ENCODE measurements at regions not wholly inside any gene's neighbourhood (a gene's known extent, or its start where the extent isn't known, plus 50 kb on each side); places are given as distances from the start of the nearest gene placed in this dataset.
A peak's percentile ranks its signal among the peaks of the same experiment; 100 is the strongest.

DNA sequence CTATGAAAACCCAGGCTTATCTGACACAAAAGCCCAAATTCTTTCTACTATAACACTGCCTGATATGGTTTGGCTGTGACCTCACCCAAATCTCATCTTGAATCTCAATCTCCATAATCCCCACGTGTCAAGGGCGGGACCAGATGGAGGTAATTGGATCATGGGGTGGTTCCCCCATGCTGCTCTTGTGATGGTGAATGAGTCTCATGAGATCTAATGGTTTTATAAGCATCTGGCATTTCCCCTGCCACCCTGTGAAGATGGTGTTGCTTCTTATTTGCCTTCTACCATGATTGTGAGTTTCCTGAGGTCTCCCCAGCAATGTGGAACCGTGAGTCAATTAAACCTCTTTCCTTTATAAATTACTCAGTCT is 123.3 kb upstream of the USP24 start:
- Histone ChIP-seq H3K27ac (no peak overlapping the region), H3K36me3 (no peaks in the 10 kb centered on the region), H3K27me3 (replicated peaks in 1 of 7) (no peaks in the 10 kb centered on the region), H3K4me3 (no peak overlapping the region), H3K9me3 (peaks cover 0 to 13% (median 8%) of the 10 kb centered on the region in 8 donors), H3K4me1 (peaks cover 0 to 13% (median 4%) of the 10 kb centered on the region in 6 donors)
- TF ChIP-seq, protein P1, sequence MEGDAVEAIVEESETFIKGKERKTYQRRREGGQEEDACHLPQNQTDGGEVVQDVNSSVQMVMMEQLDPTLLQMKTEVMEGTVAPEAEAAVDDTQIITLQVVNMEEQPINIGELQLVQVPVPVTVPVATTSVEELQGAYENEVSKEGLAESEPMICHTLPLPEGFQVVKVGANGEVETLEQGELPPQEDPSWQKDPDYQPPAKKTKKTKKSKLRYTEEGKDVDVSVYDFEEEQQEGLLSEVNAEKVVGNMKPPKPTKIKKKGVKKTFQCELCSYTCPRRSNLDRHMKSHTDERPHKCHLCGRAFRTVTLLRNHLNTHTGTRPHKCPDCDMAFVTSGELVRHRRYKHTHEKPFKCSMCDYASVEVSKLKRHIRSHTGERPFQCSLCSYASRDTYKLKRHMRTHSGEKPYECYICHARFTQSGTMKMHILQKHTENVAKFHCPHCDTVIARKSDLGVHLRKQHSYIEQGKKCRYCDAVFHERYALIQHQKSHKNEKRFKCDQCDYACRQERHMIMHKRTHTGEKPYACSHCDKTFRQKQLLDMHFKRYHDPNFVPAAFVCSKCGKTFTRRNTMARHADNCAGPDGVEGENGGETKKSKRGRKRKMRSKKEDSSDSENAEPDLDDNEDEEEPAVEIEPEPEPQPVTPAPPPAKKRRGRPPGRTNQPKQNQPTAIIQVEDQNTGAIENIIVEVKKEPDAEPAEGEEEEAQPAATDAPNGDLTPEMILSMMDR (IDR thresholded peaks at IDR 0.05 in 8 of 11, conservative IDR thresholded peaks at IDR 0.05 in 3 of 11) = no peak
- no peak for TF ChIP-seq POLR2AphosphoS5 (IDR thresholded peaks at IDR 0.05)
- TF ChIP-seq POLR2A (IDR thresholded peaks at IDR 0.05) = no peak
- 63 to 79% (median 68%) methylated on average over 3 of the region's 3 CpGs for WGBS, 5 donors
- intact Hi-C loops (cut with DNase I; ENCODE audit: low total_unique reads) = no loop called here
- no peak for DNase-seq

DNA sequence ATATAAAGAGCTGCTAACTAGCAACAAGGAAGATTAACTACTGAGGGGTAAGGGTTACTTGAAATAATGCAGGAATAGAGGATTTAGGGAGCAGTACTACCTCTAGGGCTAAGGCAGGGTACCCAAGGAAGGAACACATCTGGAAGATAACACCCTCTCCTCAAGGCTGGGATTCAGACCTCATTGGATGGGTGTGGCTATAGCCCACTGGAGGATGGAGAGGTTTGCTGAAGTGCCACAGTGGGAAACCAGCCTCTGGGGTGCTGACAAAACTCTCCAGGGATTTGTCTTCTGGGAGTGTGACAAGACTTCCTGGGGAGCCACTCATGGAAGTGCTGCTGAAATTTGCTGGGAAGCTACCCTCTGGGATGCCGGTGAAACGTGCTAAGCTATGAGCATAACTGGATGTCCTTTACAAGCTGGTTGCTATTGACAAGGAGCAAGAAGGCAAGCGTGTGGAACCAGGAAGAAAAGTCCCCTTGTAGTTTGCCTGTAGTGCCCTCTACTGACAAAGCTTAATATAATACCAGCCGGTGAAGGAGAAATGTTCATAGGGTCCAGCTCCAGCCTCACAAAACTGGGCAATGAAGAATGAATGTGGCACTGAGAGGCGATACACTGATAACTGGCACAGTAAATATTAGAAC is 122.8 kb upstream of the USP24 start:
- TF ChIP-seq POLR2AphosphoS5 (IDR thresholded peaks at IDR 0.05) = no peak
- no peak for TF ChIP-seq POLR2A (IDR thresholded peaks at IDR 0.05)
- TF ChIP-seq, protein P1 (IDR thresholded peaks at IDR 0.05 in 8 of 11, conservative IDR thresholded peaks at IDR 0.05 in 3 of 11) = peak in 7 of 11 experiments; percentile 34 to 60 (median 43)
- Histone ChIP-seq H3K4me3 (no peak overlapping the region), H3K27me3 (replicated peaks in 1 of 7) (no peaks in the 10 kb centered on the region), H3K9me3 (peaks cover 0 to 13% (median 8%) of the 10 kb centered on the region in 8 donors), H3K27ac (no peak overlapping the region), H3K36me3 (no peaks in the 10 kb centered on the region), H3K4me1 (peaks cover 0 to 18% (median 4%) of the 10 kb centered on the region in 6 donors)
- 45 to 64% (median 58%) methylated on average over 5 of the region's 5 CpGs for WGBS, 5 donors
- intact Hi-C loops (cut with DNase I; ENCODE audit: low total_unique reads) = no loop called here
- no peak for DNase-seq

DNA sequence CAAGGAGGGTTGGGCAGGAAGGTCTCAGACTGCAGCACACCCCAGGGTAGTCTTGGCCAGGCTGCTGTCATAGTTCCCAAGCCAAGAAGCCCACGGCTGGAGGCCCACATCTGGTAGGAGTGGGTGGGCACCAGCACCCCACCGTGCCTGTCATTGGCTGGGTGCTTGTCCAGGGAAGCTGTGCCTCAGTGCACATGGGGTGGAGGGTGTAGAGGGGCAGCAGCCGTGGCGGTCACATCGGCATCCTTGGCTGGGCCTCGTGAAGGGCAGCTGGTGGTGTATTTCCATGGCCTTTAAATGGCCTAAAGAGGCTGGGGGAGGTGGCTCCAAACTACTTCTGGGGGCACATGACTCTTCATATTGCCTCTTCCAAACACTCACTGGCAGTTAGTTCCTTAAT is 119.6 kb upstream of the USP24 start:
- WGBS, 5 donors = 64 to 95% (median 93%) methylated on average over 3 to 6 of the region's 6 CpGs
- Histone ChIP-seq H3K36me3 (no peaks in the 10 kb centered on the region), H3K4me1 (peaks cover 0 to 20% (median 4%) of the 10 kb centered on the region in 6 donors), H3K4me3 (no peak overlapping the region), H3K9me3 (peaks cover 0 to 5% (median 1%) of the 10 kb centered on the region in 8 donors), H3K27ac (no peak overlapping the region), H3K27me3 (replicated peaks in 1 of 7) (no peaks in the 10 kb centered on the region)
- intact Hi-C loops (cut with DNase I; ENCODE audit: low total_unique reads) = no loop called here
- TF ChIP-seq, protein P1 (IDR thresholded peaks at IDR 0.05 in 8 of 11, conservative IDR thresholded peaks at IDR 0.05 in 3 of 11) = no peak
- TF ChIP-seq POLR2A (IDR thresholded peaks at IDR 0.05) = no peak
- no peak for DNase-seq

DNA sequence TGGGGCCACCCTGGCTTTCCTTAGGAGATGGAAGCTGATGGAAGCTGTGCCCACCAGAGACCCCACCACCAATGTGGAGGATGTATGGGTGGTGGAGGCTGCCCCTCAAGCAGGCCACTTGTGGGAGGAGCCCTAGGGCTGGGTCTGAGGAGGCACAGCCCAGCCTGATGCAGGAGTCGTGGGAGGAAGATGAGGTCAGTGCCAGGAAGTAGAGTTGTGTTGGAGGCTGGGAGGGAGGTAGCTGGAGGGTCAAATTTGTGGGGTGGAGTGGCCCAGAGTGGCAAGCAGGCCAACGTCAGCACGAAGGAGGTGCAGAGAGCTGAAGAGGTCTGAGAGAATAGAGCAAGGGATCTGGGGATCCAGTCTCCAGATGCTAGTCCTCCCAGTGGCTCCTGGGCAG is 119.0 kb upstream of the USP24 start:
- 31 to 54% (median 38%) methylated on average over 3 of the region's 3 CpGs for WGBS, 5 donors
- no peaks in the 10 kb centered on the region for H3K36me3 ChIP-seq
- no peak for DNase-seq
- H3K27me3 ChIP-seq (replicated peaks in 1 of 7) = no peaks in the 10 kb centered on the region
- intact Hi-C loops (cut with DNase I; ENCODE audit: low total_unique reads) = no loop called here
- no peaks in the 10 kb centered on the region for H3K9me3 ChIP-seq
- H3K4me1 ChIP-seq = peaks cover 0 to 23% (median 4%) of the 10 kb centered on the region in 6 donors
- TF ChIP-seq POLR2A (IDR thresholded peaks at IDR 0.05) = no peak
- TF ChIP-seq, protein P1 (IDR thresholded peaks at IDR 0.05 in 8 of 11, conservative IDR thresholded peaks at IDR 0.05 in 3 of 11) = no peak
- H3K4me3 ChIP-seq = no peak overlapping the region
- peak overlapping the region in 4 of 8 donors; percentile 72 to 78 (median 74) for H3K27ac ChIP-seq
